OCI-LY1 (cell line): ENCODE measurements at regions not wholly inside any gene's neighbourhood (a gene's known extent, or its start where the extent isn't known, plus 50 kb on each side); places are given as distances from the start of the nearest gene placed in this dataset.
"Not testable (repeated sequence)": the region's sequence is repeated elsewhere in the genome, so short reads cannot be mapped to it uniquely, and the experiment has no call there.

ENCODE experiments used
- H2AFZ ChIP-seq: fragments of 200-600 bp; sonication (generic), shearing (Covaris generic); 2 replicates; pipeline ENCODE4 v1.6.0; 2014; ENCODE audit warnings: antibody characterized with exemption, mild to moderate bottlenecking, low read length
- H3F3A ChIP-seq: fragments of 200-600 bp; sonication (generic), shearing (Covaris generic); 2 replicates; pipeline ENCODE4 v1.6.0; 2014; ENCODE audit warnings: mild to moderate bottlenecking, antibody characterized with exemption, low read length, moderate library complexity; ENCODE audit not compliant: insufficient read depth
- H3K27ac ChIP-seq: fragments of 200-600 bp; sonication (generic); 2 replicates; pipeline ENCODE4 v1.5.1; 2014; ENCODE audit warnings: low read length, mixed run types, mild to moderate bottlenecking, low read depth; ENCODE audit not compliant: poor library complexity, severe bottlenecking
- H3K27me3 ChIP-seq: fragments of 200-600 bp; sonication (generic); 2 replicates; pipeline ENCODE4 v1.6.0; 2014; ENCODE audit warnings: antibody characterized with exemption, mild to moderate bottlenecking, low read length, moderate library complexity; ENCODE audit not compliant: insufficient read depth
- H3K36me3 ChIP-seq: fragments of 200-600 bp; sonication (generic); 2 replicates; pipeline ENCODE4 v1.6.1; 2014; ENCODE audit warnings: mild to moderate bottlenecking, antibody characterized with exemption, low read length, moderate library complexity, mixed read lengths; ENCODE audit not compliant: insufficient read depth
- H3K4me1 ChIP-seq: fragments of 200-600 bp; sonication (generic); 2 replicates; pipeline ENCODE4 v1.5.1; 2014; ENCODE audit warnings: mild to moderate bottlenecking, low read length, moderate library complexity; ENCODE audit not compliant: insufficient read depth, severe bottlenecking
- H3K4me2 ChIP-seq: fragments of 200-600 bp; sonication (generic), shearing (Covaris generic); 2 replicates; pipeline ENCODE4 v1.6.1; 2014; ENCODE audit warnings: low read length
- H3K4me3 ChIP-seq: fragments of 200-600 bp; sonication (generic); 2 replicates; pipeline ENCODE4 v1.5.1; 2014; ENCODE audit warnings: low read length, low read depth, mild to moderate bottlenecking, mixed read lengths; ENCODE audit not compliant: poor library complexity, severe bottlenecking
- H3K79me2 ChIP-seq: fragments of 200-600 bp; shearing (Covaris generic); 2 replicates; pipeline ENCODE4 v1.6.1; 2016; ENCODE audit warnings: mixed run types, low read length, mixed read lengths; ENCODE audit not compliant: insufficient read depth
- H3K9ac ChIP-seq: fragments of 200-600 bp; sonication (generic), shearing (Covaris generic); 2 replicates; pipeline ENCODE4 v1.6.1; 2014; ENCODE audit warnings: mild to moderate bottlenecking, low read length, mixed read lengths
- H3K9me2 ChIP-seq: fragments of 200-600 bp; sonication (generic), shearing (Covaris generic); 2 replicates; pipeline ENCODE4 v1.6.1; 2014; ENCODE audit warnings: low read depth, mild to moderate bottlenecking, low read length, mixed read lengths
- H3K9me3 ChIP-seq: fragments of 200-600 bp; shearing (Covaris generic); 2 replicates; pipeline ENCODE4 v1.6.1; 2014; ENCODE audit warnings: low read length, mixed read lengths
- H4K20me1 ChIP-seq: fragments of 200-600 bp; sonication (generic), shearing (Covaris generic); 2 replicates; pipeline ENCODE4 v1.6.0; 2016; ENCODE audit warnings: mild to moderate bottlenecking, low read length; ENCODE audit not compliant: insufficient read depth
- CTCF ChIP-seq: fragments of 200-600 bp; sonication (generic), shearing (Covaris generic); IDR thresholded peaks from 2 replicates; pipeline ENCODE4 v1.5.1; 2017; ENCODE audit warnings: mild to moderate bottlenecking, antibody characterized with exemption, low read length, moderate library complexity, mixed read lengths
- EZH2 ChIP-seq: fragments of 200-600 bp; sonication (generic), shearing (Covaris generic); IDR thresholded peaks from 2 replicates; pipeline ENCODE4 v1.8.0; 2017; ENCODE audit warnings: borderline replicate concordance, mixed run types, mild to moderate bottlenecking, antibody characterized with exemption, low read length, moderate library complexity, mixed read lengths

GRCh38 chr20:47974234-47974878, 189.1 kb upstream of the SULF2 start:
- Histone ChIP-seq H3K9me2 (no peaks in the 10 kb centered on the region), H3K4me2 (no peak overlapping the region), H3K27ac (no peak overlapping the region), H3K4me1 (no peaks in the 10 kb centered on the region), H3K9me3 (no peaks in the 10 kb centered on the region), H3K79me2 (no peaks in the 10 kb centered on the region), H3K27me3 (no peaks in the 10 kb centered on the region; the same call in 1 of the 2 replicates), H3K9ac (no peak overlapping the region), H2AFZ (no peak overlapping the region), H3K4me3 (no peak overlapping the region), H4K20me1 (no peaks in the 10 kb centered on the region), H3F3A (no peaks in the 10 kb centered on the region), H3K36me3 (no peaks in the 10 kb centered on the region)
- TF ChIP-seq EZH2: no peak
- TF ChIP-seq CTCF: no peak

GRCh38 chr20:47973519-47974233, 188.4 kb upstream of the SULF2 start:
- Histone ChIP-seq H3K4me1 (no peaks in the 10 kb centered on the region), H4K20me1 (no peaks in the 10 kb centered on the region), H3K79me2 (no peaks in the 10 kb centered on the region), H3K4me2 (no peak overlapping the region), H3K27me3 (no peaks in the 10 kb centered on the region; the same call in 1 of the 2 replicates), H3K9me3 (no peaks in the 10 kb centered on the region), H3K4me3 (no peak overlapping the region), H3K27ac (no peak overlapping the region), H3F3A (no peaks in the 10 kb centered on the region), H2AFZ (no peak overlapping the region), H3K36me3 (no peaks in the 10 kb centered on the region), H3K9ac (no peak overlapping the region), H3K9me2 (no peaks in the 10 kb centered on the region)
- TF ChIP-seq CTCF (no peak), EZH2 (no peak)

- Histone ChIP-seq H3K4me2 (no peak overlapping the region), H3K27me3 (no peaks in the 10 kb centered on the region; the same call in 1 of the 2 replicates), H4K20me1 (no peaks in the 10 kb centered on the region), H3K9me2 (no peaks in the 10 kb centered on the region), H3K4me1 (no peaks in the 10 kb centered on the region), H3K4me3 (no peak overlapping the region), H3K27ac (no peak overlapping the region), H3F3A (no peaks in the 10 kb centered on the region), H3K36me3 (no peaks in the 10 kb centered on the region), H3K9me3 (no peaks in the 10 kb centered on the region), H2AFZ (no peak overlapping the region), H3K79me2 (no peaks in the 10 kb centered on the region), H3K9ac (no peak overlapping the region)
- no peak for TF ChIP-seq EZH2
- no peak for TF ChIP-seq CTCF
Observed at GRCh38 chr20:47972916-47973309, 187.6 kb upstream of the SULF2 start.

GRCh38 chr20:47972297-47972915, 187.1 kb upstream of the SULF2 start:
- not testable (repeated sequence) for H3K9me3 ChIP-seq, H3K27me3 ChIP-seq, H3K4me2 ChIP-seq, H3K9ac ChIP-seq, H3K27ac ChIP-seq, H3K79me2 ChIP-seq, H3K9me2 ChIP-seq, H4K20me1 ChIP-seq, H3K4me1 ChIP-seq, H3K36me3 ChIP-seq, H2AFZ ChIP-seq, H3K4me3 ChIP-seq, H3F3A ChIP-seq
